Activated T-cell treated with anti-CD3 and anti-CD28 coated beads for 24 hours (primary cell): ENCODE measurements at regions not wholly inside any gene's neighbourhood (a gene's known extent, or its start where the extent isn't known, plus 50 kb on each side); places are given as distances from the start of the nearest gene placed in this dataset.

ENCODE experiments used
- DNase-seq: peaks from one replicate; pipeline ENCODE4 v3.0.0-alpha.2; 2020; ENCODE audit warnings: low read depth

GRCh38 chr5:2335733-2336515 lies 415.6 kb downstream of the IRX2 start:
- no peak for DNase-seq

DNA sequence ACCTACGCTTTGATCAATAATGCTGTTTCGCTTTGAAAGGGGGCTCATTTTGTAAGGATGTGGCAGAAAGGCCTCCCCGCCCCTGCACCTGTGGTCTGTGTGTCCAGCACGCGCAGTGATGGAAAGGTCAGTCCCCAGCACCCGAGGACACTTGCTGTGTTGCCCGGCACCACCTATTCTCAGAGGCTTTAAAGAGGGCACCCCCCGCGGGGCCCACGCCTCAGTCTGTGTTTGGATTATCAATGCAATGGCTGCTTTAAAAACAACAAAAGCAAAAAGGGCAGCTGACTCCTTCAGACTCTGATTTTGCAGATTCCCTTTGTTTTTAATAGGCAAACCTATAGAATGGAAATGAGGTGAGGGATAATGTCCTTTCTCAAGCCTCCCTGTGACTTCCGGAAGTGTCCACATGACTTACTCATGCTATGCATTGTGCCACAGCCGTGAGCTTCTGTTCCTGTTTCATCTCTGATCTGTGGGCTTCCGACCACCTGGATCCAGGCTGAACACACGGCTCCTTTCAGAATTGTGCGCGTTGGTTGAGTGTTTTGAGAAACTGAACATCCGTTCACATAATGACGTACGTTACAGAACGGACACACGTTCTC lies 416.2 kb downstream of the IRX2 start:
- no peak for DNase-seq

DNA sequence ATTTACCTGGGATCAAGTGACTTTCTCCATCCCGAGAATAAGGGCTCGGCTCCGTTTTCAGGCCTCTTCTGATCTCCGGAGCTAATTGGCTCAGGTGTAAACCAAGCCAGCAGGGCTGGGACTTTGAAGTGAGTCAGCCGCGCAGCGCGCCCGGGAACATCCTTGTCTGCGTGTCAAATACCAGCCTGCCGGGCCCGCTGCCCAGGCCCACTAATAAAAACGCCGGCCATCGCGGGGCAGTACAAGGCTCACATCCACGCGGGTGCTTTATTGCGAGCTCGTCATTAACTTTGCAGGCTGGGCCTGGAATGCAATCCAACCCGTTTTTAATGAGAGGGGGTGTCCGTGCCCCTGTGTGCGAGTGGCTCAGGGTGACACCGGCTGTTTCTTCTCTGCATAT lies 416.8 kb downstream of the IRX2 start:
- no peak for DNase-seq

GRCh38 chr5:2333291-2333690 lies 418.2 kb downstream of the IRX2 start:
- DNase-seq: no peak

DNA sequence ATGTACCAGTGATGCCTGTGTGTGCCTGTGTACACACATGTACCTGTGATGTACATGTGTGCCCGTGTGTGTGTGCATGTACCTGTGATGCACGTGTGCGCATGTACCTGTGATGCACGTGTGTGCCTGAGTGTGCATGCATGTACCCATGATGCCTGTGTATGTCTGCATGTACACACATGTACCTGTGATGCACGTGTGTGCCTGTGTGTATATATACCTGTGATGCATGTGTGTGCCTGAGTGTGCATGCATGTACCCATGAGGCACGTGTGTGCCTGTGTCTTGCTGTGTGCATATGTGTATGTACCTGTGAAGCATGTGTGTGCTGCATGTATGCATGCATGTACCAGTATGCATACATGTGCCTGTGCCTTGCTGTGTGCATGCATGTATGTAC lies 419.0 kb downstream of the IRX2 start:
- no peak for DNase-seq

- no peak for DNase-seq
Observed at GRCh38 chr5:2330325-2331130, 420.9 kb downstream of the IRX2 start.

GRCh38 chr5:2329741-2330140 lies 421.7 kb downstream of the IRX2 start:
- DNase-seq: no peak

- no peak for DNase-seq
Observed at GRCh38 chr5:2326601-2327000, 424.9 kb downstream of the IRX2 start.

DNA sequence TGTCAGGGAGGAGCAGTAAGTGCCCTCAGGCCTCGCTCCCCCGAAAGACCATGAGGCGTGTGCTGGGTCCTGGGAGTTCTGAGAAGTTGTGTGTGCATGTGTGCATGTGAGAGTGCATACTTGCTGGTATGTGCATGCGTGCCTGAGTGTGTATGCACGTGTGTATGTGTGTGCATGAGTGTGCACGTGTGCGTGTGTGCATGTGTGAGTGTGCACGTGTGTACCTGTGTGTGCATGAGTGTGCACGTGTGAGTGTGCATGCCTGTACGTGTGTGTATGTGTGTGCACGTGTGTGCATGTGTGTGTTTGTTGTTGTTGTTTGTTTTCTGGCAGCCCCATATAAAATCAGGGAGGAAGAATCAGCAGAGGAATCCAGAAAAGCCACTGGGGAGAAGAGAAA lies 426.7 kb downstream of the IRX2 start:
- no peak for DNase-seq

DNA sequence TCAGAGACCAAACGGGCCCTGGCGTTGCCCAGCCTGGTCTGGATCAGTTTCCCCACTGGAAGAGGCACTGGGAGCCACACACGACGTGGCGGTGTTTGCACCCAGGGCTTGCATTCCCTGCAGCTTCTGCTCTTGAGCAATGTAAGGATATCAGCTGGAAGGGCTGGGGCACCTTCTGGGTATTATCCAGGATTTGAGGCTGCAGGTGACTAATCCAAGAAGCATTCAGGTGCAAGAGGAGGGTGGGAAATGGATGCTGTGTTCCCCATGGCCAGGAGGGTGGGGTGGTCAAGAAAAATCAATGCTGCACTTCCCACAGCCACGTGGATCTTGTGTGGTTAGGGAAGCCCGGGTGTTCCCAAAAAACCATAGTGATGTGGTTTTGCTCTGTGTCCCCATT lies 430.9 kb downstream of the IRX2 start:
- DNase-seq: no peak

DNA sequence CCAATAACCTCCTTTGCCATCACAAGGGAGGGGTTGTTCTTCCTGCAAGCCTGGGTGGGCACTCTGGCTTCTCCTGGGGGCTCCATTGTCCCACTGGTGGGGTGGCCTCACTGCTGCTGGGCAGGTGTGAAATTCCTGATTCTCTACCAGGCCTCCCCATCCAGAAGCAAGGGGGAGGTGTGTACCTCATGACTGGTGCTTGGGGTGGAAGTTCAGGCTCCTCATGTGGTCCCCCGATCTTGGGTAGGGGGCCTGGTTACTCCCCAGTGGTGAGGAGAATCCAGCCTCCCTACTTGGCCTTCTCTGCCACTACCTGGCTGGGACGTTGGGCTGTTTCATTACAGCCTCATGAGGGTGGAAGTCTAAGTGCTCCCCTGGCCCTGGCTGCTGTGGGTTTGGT lies 433.9 kb downstream of the IRX2 start:
- DNase-seq: no peak

GRCh38 chr5:2311851-2312250 lies 429.1 kb upstream of the IRX4 start:
- no peak for DNase-seq

DNA sequence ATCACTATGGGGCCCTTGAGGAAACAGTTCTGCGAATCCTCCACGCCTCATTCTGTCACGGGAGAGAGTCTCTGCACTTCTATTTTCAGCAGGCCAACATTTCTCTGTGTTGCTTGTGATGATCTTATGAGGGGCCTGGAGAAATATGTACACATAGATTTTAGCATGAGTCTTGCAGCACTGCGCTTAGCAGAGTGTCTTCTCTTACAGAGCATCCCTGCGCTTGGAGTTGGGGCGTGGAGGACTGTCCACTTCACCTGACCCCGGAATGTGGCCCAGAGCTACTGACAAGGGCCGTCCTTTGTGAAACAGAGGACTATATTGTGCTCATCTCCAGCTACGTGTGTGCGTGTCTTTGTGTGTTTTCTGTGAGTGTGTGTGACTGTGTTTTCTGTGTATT lies 428.2 kb upstream of the IRX4 start:
- no peak for DNase-seq

- no peak for DNase-seq
Observed at GRCh38 chr5:2307631-2308030, 424.9 kb upstream of the IRX4 start.

GRCh38 chr5:2306711-2307110 lies 424.0 kb upstream of the IRX4 start:
- no peak for DNase-seq

- DNase-seq: no peak
Observed at GRCh38 chr5:2303431-2304100, 420.8 kb upstream of the IRX4 start.

DNA sequence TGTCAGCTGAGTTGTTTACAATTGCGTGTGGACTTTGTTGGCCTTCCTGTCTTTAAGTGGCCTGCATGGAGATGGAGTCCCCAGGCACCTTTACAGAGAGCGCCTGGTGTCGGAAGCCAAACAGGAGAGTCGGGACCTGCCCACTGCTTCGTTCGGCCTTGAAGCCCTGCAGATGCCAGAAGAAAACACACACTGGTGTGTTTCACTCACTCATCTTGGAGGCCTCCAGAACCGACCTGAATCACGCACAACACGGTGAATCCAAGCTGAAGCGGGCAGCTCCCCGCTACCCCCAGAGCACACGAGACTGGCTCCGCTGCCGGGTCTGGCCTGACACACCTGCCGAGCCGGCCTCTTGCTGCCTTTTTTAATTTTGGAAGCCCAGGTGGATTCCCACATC lies 419.4 kb upstream of the IRX4 start:
- no peak for DNase-seq

- no peak for DNase-seq
Observed at GRCh38 chr5:2300861-2301574, 418.3 kb upstream of the IRX4 start.

- no peak for DNase-seq
Observed at GRCh38 chr5:2300421-2300820, 417.7 kb upstream of the IRX4 start.

DNA sequence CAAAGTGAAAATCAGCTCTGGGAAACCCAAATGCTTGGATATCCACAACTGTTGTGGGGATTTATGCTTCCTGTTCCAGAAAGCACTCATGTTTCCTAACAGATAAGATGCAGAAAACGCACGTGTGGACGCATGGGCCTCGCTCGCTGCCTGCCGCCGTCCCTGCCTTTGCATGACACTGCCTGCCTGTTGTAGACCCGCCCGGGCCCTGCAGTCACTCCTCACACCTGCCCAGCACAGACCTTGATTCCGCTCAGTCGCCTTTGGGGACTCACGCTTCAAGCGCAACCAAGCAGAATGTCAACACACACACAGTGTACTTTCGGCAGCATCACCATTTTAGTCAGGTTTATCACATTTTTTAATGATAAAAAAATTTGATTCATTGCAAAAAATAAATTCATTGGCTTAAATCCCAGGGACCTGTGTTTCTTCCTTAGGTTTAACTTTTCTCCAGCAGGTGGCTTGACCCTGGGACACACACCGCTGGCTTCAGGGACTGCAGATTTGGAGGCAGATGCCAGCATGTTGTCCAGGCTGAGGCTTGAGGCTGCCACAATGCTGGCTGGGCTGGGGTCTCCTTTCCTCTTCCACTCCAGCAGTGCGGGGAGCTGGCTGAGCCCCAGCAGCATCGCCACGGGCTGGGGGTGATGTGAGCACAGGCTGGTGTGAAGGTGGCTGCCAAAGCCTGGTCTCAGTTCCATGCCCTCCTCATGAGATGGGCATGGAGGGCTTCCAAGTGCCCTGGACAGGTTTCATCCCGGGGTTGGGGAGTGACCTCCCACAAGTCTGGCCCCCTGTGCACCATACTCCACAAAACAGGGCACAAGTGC lies 416.9 kb upstream of the IRX4 start:
- DNase-seq: no peak

DNA sequence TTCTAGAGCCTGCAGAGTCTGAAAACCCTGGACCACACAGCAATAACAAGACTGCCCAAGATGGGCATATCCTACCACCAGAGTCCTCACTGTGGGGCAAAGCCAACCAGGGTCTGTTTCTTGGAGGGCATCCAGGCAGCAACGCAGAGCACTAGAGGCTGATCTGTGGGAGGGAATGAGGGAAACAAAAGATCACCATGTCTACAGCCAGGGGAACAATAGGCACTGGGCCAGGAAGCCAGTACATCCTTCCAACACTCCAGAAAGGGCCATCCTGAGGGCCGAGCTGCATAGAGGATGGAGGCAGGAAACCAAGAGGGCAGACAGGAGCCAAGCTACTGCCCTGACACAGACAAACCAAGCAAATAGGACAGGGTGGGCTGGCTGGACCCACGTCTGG lies 416.1 kb upstream of the IRX4 start:
- no peak for DNase-seq
